Mesenchymal stem cell (in vitro differentiated cells and primary cell): ENCODE measurements at regions not wholly inside any gene's neighbourhood (a gene's known extent, or its start where the extent isn't known, plus 50 kb on each side); places are given as distances from the start of the nearest gene placed in this dataset.
"Not testable (repeated sequence)": the region's sequence is repeated elsewhere in the genome, so short reads cannot be mapped to it uniquely, and the experiment has no call there.

ENCODE experiments used
- DNase-seq: peaks from one replicate; pipeline ENCODE4 v3.0.0-alpha.2; 2013
- H2AFZ ChIP-seq: one replicate; pipeline ENCODE4 v1.6.1; 2013; ENCODE audit warnings: low read depth, mild to moderate bottlenecking, control low read depth, inconsistent platforms, low read length, moderate library complexity
- H2AK5ac ChIP-seq: 2 replicates; pipeline ENCODE4 v1.6.1; 2013; ENCODE audit warnings: low read length, moderate library complexity, mild to moderate bottlenecking, inconsistent platforms; ENCODE audit not compliant: severe bottlenecking
- H2BK120ac ChIP-seq: one replicate; pipeline ENCODE4 v1.6.1; 2013; ENCODE audit warnings: low read depth, mild to moderate bottlenecking, inconsistent platforms, low read length, moderate library complexity
- H2BK12ac ChIP-seq, 2 experiments: one replicate each; pipeline ENCODE4 v1.6.1; 2013; ENCODE audit warnings: inconsistent platforms in 2 of 2, low read length in 2 of 2, mild to moderate bottlenecking in 2 of 2, moderate library complexity in 2 of 2, control low read depth in 1 of 2
- H2BK15ac ChIP-seq: one replicate; pipeline ENCODE4 v1.6.1; 2013; ENCODE audit warnings: mild to moderate bottlenecking, low read depth, inconsistent platforms; ENCODE audit not compliant: poor library complexity, severe bottlenecking
- H2BK5ac ChIP-seq: 2 replicates; pipeline ENCODE4 v1.6.1; 2013; ENCODE audit warnings: low read depth, mild to moderate bottlenecking, low read length, control low read depth, inconsistent platforms; ENCODE audit not compliant: poor library complexity, severe bottlenecking
- H3K14ac ChIP-seq, 2 experiments: one replicate each; pipeline ENCODE4 v1.6.1; 2013; ENCODE audit warnings: inconsistent platforms in 2 of 2, low read length in 2 of 2, control low read depth in 1 of 2, mild to moderate bottlenecking in 1 of 2, moderate library complexity in 1 of 2
- H3K18ac ChIP-seq, 2 experiments: one replicate each; pipeline ENCODE4 v1.6.1; 2013; ENCODE audit warnings: inconsistent platforms in 2 of 2, low read length in 2 of 2, control low read depth in 1 of 2, low read depth in 1 of 2, mild to moderate bottlenecking in 1 of 2
- H3K23ac ChIP-seq, 2 experiments: one replicate each; pipeline ENCODE4 v1.6.1; 2013; ENCODE audit warnings: inconsistent platforms in 2 of 2, low read length in 2 of 2, mild to moderate bottlenecking in 2 of 2, moderate library complexity in 2 of 2, control low read depth in 1 of 2
- H3K27ac ChIP-seq: 2 replicates; pipeline ENCODE4 v1.5.1; 2013; ENCODE audit warnings: mild to moderate bottlenecking, moderate library complexity, low read length, control low read depth, inconsistent platforms; ENCODE audit not compliant: poor library complexity, severe bottlenecking
- H3K27me3 ChIP-seq, 2 experiments: 2 replicates each; pipeline versions ENCODE4 v1.6.1 to v1.7.0; 2013; ENCODE audit warnings: low read length in 2 of 2, mild to moderate bottlenecking in 2 of 2, moderate library complexity in 2 of 2, control low read depth in 1 of 2, inconsistent platforms in 1 of 2; ENCODE audit not compliant: control insufficient read depth in 1 of 2, insufficient read depth in 1 of 2
- H3K36me3 ChIP-seq, 2 experiments: 2 replicates each; pipeline versions ENCODE4 v1.6.1 to v1.7.0; 2013; ENCODE audit warnings: low read length in 2 of 2, control low read depth in 1 of 2, inconsistent platforms in 1 of 2, low read depth in 1 of 2, mild to moderate bottlenecking in 1 of 2; ENCODE audit not compliant: insufficient read depth in 2 of 2, control insufficient read depth in 1 of 2
- H3K4ac ChIP-seq, 2 experiments: one replicate each; pipeline ENCODE4 v1.6.1; 2013; ENCODE audit warnings: inconsistent platforms in 2 of 2, low read length in 2 of 2, mild to moderate bottlenecking in 2 of 2, moderate library complexity in 2 of 2, control low read depth in 1 of 2, low read depth in 1 of 2
- H3K4me1 ChIP-seq: 2 replicates; pipeline ENCODE4 v1.6.1; 2013; ENCODE audit warnings: low read depth, low read length, control low read depth; ENCODE audit not compliant: control insufficient read depth, insufficient read depth
- H3K4me2 ChIP-seq: 2 replicates; pipeline ENCODE4 v1.6.1; 2013; ENCODE audit warnings: low read length, mild to moderate bottlenecking, inconsistent platforms; ENCODE audit not compliant: poor library complexity, severe bottlenecking
- H3K4me3 ChIP-seq, 2 experiments: 2 replicates each; pipeline versions ENCODE4 v1.5.1 to v1.7.0; 2013; ENCODE audit warnings: low read length in 2 of 2, mild to moderate bottlenecking in 2 of 2, control low read depth in 1 of 2, low read depth in 1 of 2; ENCODE audit not compliant: insufficient read depth in 1 of 2
- H3K79me1 ChIP-seq: replicated peaks from 2 replicates; pipeline ENCODE4 v1.6.1; 2013; ENCODE audit warnings: mild to moderate bottlenecking, control low read depth, low read length, inconsistent platforms; ENCODE audit not compliant: poor library complexity, severe bottlenecking
- H3K9ac ChIP-seq: 2 replicates; pipeline ENCODE4 v1.7.0; 2013; ENCODE audit warnings: mild to moderate bottlenecking, low read length, moderate library complexity
- H3K9me3 ChIP-seq: 2 replicates; pipeline ENCODE4 v1.7.0; 2013; ENCODE audit warnings: mild to moderate bottlenecking, low read length; ENCODE audit not compliant: control insufficient read depth
- H4K8ac ChIP-seq: one replicate; pipeline ENCODE4 v1.6.1; 2013; ENCODE audit warnings: inconsistent platforms, mild to moderate bottlenecking, low read length, moderate library complexity
- H4K91ac ChIP-seq: one replicate; pipeline ENCODE4 v1.6.1; 2013; ENCODE audit warnings: mild to moderate bottlenecking, low read length, inconsistent platforms
- WGBS: methylation state at CpG from one replicate; pipeline ENCODE4 v1.1.7; 2013; ENCODE audit warnings: mixed read lengths; 5-methylcytosine and 5-hydroxymethylcytosine counted together

DNA sequence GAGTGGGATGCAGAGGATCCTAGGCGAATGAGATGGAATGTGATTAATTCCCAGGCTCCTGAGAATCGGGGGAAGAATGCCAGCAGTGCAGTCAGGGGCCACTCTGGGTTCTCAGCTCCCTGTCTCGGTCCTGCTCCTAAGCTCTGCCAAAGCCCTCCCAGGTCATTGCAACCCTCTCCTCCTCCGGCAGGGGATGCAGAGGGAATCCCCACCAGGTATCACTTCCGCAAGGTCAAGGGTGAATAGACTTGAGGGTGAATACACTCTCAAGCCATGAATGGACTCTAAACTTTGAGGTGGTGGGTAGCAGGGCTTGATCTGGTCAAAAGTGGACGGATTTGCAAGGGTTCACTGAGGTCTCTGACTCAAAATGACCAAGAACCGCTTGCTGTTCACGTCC is 139.3 kb upstream of the MXRA5 start:
- H2BK120ac ChIP-seq = no peak overlapping the region
- 88% methylated on average over 4 of the region's 8 CpGs for WGBS
- H2AFZ ChIP-seq = no peak overlapping the region

DNA sequence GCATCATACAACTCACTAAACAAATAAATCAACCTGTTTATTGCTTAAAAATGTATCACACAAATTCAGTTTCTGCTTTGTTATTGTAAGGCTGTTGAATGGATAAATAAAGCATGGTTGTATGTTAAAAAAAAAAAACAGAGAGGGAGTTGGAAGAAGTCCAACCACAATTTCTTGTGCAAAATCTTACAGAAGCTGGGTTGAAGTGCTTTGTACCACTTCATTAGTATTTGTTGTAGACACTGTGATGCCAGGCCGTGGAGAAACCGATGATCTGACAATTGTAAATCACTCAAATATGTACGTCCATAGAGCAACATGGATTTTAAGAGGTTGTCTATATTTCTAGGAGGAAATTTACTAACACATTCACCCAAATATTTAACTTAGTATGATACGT is 132.6 kb upstream of the MXRA5 start:
- no peak overlapping the region for H3K4me3 ChIP-seq
- no peak overlapping the region for H2BK15ac ChIP-seq
- DNase-seq = no peak
- no CpG with 5 or more reads among the region's 4 CpGs for WGBS
- no peak overlapping the region for H3K18ac ChIP-seq
- H3K27me3 ChIP-seq = no peaks in the 10 kb centered on the region
- no peak overlapping the region for H3K9ac ChIP-seq
- H3K27ac ChIP-seq = no peak overlapping the region
- H3K36me3 ChIP-seq = no peaks in the 10 kb centered on the region
- H3K4me2 ChIP-seq = no peak overlapping the region
- no peak overlapping the region for H3K14ac ChIP-seq
- no peaks in the 10 kb centered on the region for H3K9me3 ChIP-seq
- no peak overlapping the region for H2AFZ ChIP-seq
- no peak overlapping the region for H2BK12ac ChIP-seq
- H2BK120ac ChIP-seq = no peak overlapping the region
- H3K23ac ChIP-seq = no peak overlapping the region
- H3K4me1 ChIP-seq = no peaks in the 10 kb centered on the region
- no peak overlapping the region for H2AK5ac ChIP-seq
- no peak overlapping the region for H2BK5ac ChIP-seq
- no peak overlapping the region for H4K91ac ChIP-seq
- no peak overlapping the region for H3K4ac ChIP-seq
- no peaks in the 10 kb centered on the region for H3K79me1 ChIP-seq
- H4K8ac ChIP-seq = no peak overlapping the region

More for the DNA sequence above, 139.3 kb upstream of the MXRA5 start:
- no peaks in the 10 kb centered on the region for H3K79me1 ChIP-seq
- no peak overlapping the region for H3K4me3 ChIP-seq
- H3K23ac ChIP-seq = no peak overlapping the region
- no peak overlapping the region for H3K4me2 ChIP-seq
- H4K8ac ChIP-seq = no peak overlapping the region
- H3K9me3 ChIP-seq = no peaks in the 10 kb centered on the region
- no peak for DNase-seq
- no peak overlapping the region for H3K9ac ChIP-seq
- H2BK5ac ChIP-seq = no peak overlapping the region
- no peak overlapping the region for H2BK12ac ChIP-seq
- no peak overlapping the region for H2AK5ac ChIP-seq
- H2BK15ac ChIP-seq = no peak overlapping the region
- H3K36me3 ChIP-seq = no peaks in the 10 kb centered on the region
- no peak overlapping the region for H4K91ac ChIP-seq
- H3K14ac ChIP-seq = no peak overlapping the region
- no peak overlapping the region for H3K4ac ChIP-seq
- no peaks in the 10 kb centered on the region for H3K27me3 ChIP-seq
- no peak overlapping the region for H3K18ac ChIP-seq
- H3K27ac ChIP-seq = no peak overlapping the region
- no peaks in the 10 kb centered on the region for H3K4me1 ChIP-seq

DNA sequence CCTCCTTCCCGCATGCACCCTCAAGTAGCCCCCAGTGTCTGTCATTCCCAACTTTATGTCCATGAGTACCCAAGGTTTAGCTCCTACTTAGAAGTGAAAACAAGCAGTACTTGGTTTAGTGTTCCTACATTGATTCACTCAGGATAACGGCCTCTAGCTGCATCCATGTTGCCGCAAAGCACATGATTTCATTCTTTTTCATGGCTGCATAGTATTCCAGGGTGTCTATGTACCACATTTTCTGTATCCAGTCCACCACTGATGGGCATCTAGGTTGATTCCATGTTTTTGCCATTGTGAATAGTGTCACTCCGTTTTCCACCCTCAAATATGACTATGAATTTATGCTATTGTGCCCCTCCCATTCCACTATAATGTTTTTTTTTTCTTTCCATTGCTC is 130.5 kb upstream of the MXRA5 start:
- H4K8ac ChIP-seq = no peak overlapping the region
- DNase-seq = no peak
- H3K4me2 ChIP-seq = no peak overlapping the region
- no peak overlapping the region for H3K9ac ChIP-seq
- H2BK15ac ChIP-seq = no peak overlapping the region
- H3K4me3 ChIP-seq = no peak overlapping the region
- no peak overlapping the region for H2AK5ac ChIP-seq
- H2BK5ac ChIP-seq = no peak overlapping the region
- H2AFZ ChIP-seq = no peak overlapping the region
- no peaks in the 10 kb centered on the region for H3K27me3 ChIP-seq
- no peak overlapping the region for H3K14ac ChIP-seq
- H3K79me1 ChIP-seq = no peaks in the 10 kb centered on the region
- H3K36me3 ChIP-seq = no peaks in the 10 kb centered on the region
- H4K91ac ChIP-seq = no peak overlapping the region
- H2BK12ac ChIP-seq = no peak overlapping the region
- no peak overlapping the region for H3K4ac ChIP-seq
- H3K18ac ChIP-seq = no peak overlapping the region
- H2BK120ac ChIP-seq = no peak overlapping the region
- no peaks in the 10 kb centered on the region for H3K9me3 ChIP-seq
- WGBS = 71% methylated on average over 4 of the region's 4 CpGs
- H3K27ac ChIP-seq = no peak overlapping the region
- H3K23ac ChIP-seq = no peak overlapping the region
- no peaks in the 10 kb centered on the region for H3K4me1 ChIP-seq

DNA sequence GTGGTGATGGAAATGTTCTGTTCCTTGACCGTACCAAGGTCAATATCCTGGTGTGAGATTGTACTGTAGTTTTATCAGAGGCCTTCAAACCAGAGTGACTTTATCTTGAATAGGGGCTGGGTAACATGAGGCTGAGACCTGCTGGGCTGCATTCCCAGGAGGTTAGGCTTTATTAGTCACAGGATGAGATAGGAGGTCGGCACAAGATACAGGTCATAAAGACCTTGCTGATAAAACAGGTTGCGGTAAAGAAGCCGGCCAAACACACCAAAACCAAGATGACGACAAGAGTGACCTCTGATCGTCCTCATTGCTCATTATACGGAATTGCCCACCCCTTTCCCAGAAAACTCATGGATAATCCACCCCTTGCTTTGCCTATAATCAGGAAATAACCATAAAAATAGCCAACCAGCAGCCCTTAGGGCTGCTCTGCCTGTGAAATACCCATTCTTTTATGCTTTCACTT is 123.8 kb upstream of the MXRA5 start:
- not testable (repeated sequence) for H2BK12ac ChIP-seq, H3K4me2 ChIP-seq, H3K4ac ChIP-seq, H3K4me3 ChIP-seq, H3K9ac ChIP-seq, H3K9me3 ChIP-seq, H3K79me1 ChIP-seq, H2BK5ac ChIP-seq, H3K14ac ChIP-seq, H2BK120ac ChIP-seq, H4K8ac ChIP-seq, H2AK5ac ChIP-seq, H3K23ac ChIP-seq, H3K18ac ChIP-seq, DNase-seq, H3K36me3 ChIP-seq, H3K27me3 ChIP-seq, H4K91ac ChIP-seq, H2AFZ ChIP-seq, H2BK15ac ChIP-seq, H3K27ac ChIP-seq, H3K4me1 ChIP-seq
- WGBS = 78% methylated on average over 7 of the region's 7 CpGs
